ENCODE measurements at regions not wholly inside any gene's neighbourhood (a gene's known extent, or its start where the extent isn't known, plus 50 kb on each side); places are given as distances from the start of the nearest gene placed in this dataset.

DNA sequence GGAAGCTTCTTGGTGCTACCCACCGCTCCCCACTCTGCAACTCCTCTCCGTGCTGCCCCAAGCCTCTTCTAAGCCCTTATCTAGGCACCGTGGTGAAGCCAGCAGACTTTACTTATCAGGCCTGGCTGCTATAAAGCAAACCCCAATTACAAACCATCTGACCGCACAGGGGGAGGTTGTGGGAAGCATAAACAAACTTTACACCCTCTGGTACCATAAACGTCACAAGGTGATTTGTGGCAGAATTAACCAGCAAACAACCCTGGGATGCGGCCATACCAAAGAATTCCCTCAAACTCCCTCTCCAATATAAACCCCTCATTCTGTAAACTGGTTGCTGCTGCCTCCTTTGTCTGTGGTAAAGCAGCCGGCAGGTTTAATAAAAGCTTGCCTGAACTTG lies 55.2 kb downstream of the MAGEC2 start:
- TF ChIP-seq, protein P1, sequence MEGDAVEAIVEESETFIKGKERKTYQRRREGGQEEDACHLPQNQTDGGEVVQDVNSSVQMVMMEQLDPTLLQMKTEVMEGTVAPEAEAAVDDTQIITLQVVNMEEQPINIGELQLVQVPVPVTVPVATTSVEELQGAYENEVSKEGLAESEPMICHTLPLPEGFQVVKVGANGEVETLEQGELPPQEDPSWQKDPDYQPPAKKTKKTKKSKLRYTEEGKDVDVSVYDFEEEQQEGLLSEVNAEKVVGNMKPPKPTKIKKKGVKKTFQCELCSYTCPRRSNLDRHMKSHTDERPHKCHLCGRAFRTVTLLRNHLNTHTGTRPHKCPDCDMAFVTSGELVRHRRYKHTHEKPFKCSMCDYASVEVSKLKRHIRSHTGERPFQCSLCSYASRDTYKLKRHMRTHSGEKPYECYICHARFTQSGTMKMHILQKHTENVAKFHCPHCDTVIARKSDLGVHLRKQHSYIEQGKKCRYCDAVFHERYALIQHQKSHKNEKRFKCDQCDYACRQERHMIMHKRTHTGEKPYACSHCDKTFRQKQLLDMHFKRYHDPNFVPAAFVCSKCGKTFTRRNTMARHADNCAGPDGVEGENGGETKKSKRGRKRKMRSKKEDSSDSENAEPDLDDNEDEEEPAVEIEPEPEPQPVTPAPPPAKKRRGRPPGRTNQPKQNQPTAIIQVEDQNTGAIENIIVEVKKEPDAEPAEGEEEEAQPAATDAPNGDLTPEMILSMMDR (conservative IDR thresholded peaks at IDR 0.05; ENCODE audit: low read depth in 2 of 2) = no peak
- TF ChIP-seq EZH2 (IDR thresholded peaks at IDR 0.05; ENCODE audit: low read depth, unreplicated experiment) (no peak), CREB1 (CRISPR knock-in tag; IDR thresholded peaks at IDR 0.05; ENCODE audit: low read depth) (no peak), POLR2AphosphoS5 (IDR thresholded peaks at IDR 0.05; ENCODE audit: low read depth) (no peak), NANOG (IDR thresholded peaks at IDR 0.05; ENCODE audit: borderline replicate concordance) (no peak), ZNF114 (CRISPR knock-in tag; IDR thresholded peaks at IDR 0.05) (no peak), JUNB (IDR thresholded peaks at IDR 0.05; ENCODE audit: unreplicated experiment) (no peak), EZH2phosphoT487 (IDR thresholded peaks at IDR 0.05; ENCODE audit: unreplicated experiment) (no peak), STAT1 (IDR thresholded peaks at IDR 0.05; ENCODE audit: unreplicated experiment) (no peak), ZNF331 (CRISPR knock-in tag; IDR thresholded peaks at IDR 0.05; ENCODE audit: low read depth) (no peak)
- TF ChIP-seq, protein P2, sequence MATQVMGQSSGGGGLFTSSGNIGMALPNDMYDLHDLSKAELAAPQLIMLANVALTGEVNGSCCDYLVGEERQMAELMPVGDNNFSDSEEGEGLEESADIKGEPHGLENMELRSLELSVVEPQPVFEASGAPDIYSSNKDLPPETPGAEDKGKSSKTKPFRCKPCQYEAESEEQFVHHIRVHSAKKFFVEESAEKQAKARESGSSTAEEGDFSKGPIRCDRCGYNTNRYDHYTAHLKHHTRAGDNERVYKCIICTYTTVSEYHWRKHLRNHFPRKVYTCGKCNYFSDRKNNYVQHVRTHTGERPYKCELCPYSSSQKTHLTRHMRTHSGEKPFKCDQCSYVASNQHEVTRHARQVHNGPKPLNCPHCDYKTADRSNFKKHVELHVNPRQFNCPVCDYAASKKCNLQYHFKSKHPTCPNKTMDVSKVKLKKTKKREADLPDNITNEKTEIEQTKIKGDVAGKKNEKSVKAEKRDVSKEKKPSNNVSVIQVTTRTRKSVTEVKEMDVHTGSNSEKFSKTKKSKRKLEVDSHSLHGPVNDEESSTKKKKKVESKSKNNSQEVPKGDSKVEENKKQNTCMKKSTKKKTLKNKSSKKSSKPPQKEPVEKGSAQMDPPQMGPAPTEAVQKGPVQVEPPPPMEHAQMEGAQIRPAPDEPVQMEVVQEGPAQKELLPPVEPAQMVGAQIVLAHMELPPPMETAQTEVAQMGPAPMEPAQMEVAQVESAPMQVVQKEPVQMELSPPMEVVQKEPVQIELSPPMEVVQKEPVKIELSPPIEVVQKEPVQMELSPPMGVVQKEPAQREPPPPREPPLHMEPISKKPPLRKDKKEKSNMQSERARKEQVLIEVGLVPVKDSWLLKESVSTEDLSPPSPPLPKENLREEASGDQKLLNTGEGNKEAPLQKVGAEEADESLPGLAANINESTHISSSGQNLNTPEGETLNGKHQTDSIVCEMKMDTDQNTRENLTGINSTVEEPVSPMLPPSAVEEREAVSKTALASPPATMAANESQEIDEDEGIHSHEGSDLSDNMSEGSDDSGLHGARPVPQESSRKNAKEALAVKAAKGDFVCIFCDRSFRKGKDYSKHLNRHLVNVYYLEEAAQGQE (IDR thresholded peaks at IDR 0.05; ENCODE audit: unreplicated experiment) = no peak
- TF ChIP-seq, protein P3, sequence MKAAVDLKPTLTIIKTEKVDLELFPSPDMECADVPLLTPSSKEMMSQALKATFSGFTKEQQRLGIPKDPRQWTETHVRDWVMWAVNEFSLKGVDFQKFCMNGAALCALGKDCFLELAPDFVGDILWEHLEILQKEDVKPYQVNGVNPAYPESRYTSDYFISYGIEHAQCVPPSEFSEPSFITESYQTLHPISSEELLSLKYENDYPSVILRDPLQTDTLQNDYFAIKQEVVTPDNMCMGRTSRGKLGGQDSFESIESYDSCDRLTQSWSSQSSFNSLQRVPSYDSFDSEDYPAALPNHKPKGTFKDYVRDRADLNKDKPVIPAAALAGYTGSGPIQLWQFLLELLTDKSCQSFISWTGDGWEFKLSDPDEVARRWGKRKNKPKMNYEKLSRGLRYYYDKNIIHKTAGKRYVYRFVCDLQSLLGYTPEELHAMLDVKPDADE (IDR thresholded peaks at IDR 0.05) = no peak
- TF ChIP-seq, protein P4, sequence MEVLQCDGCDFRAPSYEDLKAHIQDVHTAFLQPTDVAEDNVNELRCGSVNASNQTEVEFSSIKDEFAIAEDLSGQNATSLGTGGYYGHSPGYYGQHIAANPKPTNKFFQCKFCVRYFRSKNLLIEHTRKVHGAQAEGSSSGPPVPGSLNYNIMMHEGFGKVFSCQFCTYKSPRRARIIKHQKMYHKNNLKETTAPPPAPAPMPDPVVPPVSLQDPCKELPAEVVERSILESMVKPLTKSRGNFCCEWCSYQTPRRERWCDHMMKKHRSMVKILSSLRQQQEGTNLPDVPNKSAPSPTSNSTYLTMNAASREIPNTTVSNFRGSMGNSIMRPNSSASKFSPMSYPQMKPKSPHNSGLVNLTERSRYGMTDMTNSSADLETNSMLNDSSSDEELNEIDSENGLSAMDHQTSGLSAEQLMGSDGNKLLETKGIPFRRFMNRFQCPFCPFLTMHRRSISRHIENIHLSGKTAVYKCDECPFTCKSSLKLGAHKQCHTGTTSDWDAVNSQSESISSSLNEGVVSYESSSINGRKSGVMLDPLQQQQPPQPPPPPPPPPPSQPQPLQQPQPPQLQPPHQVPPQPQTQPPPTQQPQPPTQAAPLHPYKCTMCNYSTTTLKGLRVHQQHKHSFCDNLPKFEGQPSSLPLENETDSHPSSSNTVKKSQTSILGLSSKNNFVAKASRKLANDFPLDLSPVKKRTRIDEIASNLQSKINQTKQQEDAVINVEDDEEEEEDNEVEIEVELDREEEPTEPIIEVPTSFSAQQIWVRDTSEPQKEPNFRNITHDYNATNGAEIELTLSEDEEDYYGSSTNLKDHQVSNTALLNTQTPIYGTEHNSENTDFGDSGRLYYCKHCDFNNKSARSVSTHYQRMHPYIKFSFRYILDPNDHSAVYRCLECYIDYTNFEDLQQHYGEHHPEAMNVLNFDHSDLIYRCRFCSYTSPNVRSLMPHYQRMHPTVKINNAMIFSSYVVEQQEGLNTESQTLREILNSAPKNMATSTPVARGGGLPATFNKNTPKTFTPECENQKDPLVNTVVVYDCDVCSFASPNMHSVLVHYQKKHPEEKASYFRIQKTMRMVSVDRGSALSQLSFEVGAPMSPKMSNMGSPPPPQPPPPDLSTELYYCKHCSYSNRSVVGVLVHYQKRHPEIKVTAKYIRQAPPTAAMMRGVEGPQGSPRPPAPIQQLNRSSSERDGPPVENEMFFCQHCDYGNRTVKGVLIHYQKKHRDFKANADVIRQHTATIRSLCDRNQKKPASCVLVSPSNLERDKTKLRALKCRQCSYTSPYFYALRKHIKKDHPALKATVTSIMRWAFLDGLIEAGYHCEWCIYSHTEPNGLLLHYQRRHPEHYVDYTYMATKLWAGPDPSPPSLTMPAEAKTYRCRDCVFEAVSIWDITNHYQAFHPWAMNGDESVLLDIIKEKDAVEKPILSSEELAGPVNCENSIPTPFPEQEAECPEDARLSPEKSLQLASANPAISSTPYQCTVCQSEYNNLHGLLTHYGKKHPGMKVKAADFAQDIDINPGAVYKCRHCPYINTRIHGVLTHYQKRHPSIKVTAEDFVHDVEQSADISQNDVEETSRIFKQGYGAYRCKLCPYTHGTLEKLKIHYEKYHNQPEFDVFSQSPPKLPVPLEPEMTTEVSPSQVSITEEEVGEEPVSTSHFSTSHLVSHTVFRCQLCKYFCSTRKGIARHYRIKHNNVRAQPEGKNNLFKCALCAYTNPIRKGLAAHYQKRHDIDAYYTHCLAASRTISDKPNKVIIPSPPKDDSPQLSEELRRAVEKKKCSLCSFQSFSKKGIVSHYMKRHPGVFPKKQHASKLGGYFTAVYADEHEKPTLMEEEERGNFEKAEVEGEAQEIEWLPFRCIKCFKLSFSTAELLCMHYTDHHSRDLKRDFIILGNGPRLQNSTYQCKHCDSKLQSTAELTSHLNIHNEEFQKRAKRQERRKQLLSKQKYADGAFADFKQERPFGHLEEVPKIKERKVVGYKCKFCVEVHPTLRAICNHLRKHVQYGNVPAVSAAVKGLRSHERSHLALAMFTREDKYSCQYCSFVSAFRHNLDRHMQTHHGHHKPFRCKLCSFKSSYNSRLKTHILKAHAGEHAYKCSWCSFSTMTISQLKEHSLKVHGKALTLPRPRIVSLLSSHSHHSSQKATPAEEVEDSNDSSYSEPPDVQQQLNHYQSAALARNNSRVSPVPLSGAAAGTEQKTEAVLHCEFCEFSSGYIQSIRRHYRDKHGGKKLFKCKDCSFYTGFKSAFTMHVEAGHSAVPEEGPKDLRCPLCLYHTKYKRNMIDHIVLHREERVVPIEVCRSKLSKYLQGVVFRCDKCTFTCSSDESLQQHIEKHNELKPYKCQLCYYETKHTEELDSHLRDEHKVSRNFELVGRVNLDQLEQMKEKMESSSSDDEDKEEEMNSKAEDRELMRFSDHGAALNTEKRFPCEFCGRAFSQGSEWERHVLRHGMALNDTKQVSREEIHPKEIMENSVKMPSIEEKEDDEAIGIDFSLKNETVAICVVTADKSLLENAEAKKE (CRISPR knock-in tag; IDR thresholded peaks at IDR 0.05) = no peak

All from GM23338 (cell line).